CD14-positive monocyte (primary cell): ENCODE measurements at regions not wholly inside any gene's neighbourhood (a gene's known extent, or its start where the extent isn't known, plus 50 kb on each side); places are given as distances from the start of the nearest gene placed in this dataset.

Source experiments
- DNase-seq, 3 donors: peaks; one replicate each; pipeline ENCODE4 v3.0.0-alpha.2; 2011 to 2022
- H2AFZ ChIP-seq: 2 replicates; pipeline ENCODE4 v1.6.0; 2012; ENCODE audit warnings: mild to moderate bottlenecking, low read depth, low read length, inconsistent platforms; ENCODE audit not compliant: insufficient read depth, poor library complexity, severe bottlenecking
- H3K27ac ChIP-seq, 2 donors: 1 replicate in 1 of 2; 2 replicates in 1 of 2; pipeline ENCODE4 v1.5.1; 2012 to 2013; ENCODE audit warnings: low read length in 2 of 2, control low read depth in 1 of 2, inconsistent platforms in 1 of 2, low read depth in 1 of 2, mild to moderate bottlenecking in 1 of 2
- H3K27me3 ChIP-seq, 2 donors: one replicate each; pipeline versions ENCODE4 v1.6.0 to v1.6.1; 2011 to 2013; ENCODE audit warnings: low read length in 2 of 2; ENCODE audit not compliant: control insufficient read depth in 2 of 2, insufficient read depth in 2 of 2
- H3K36me3 ChIP-seq, 2 donors: replicated peaks in 1 of 2; 1 replicate in 1 of 2; 2 replicates in 1 of 2; pipeline versions ENCODE4 v1.5.1 to v1.6.1; 2012 to 2013; ENCODE audit warnings: low read length in 2 of 2, control low read depth in 1 of 2, inconsistent platforms in 1 of 2, mild to moderate bottlenecking in 1 of 2; ENCODE audit not compliant: insufficient read depth in 2 of 2, control insufficient read depth in 1 of 2
- H3K4me1 ChIP-seq, 2 donors: 1 replicate in 1 of 2; 2 replicates in 1 of 2; pipeline versions ENCODE4 v1.5.1 to v1.6.1; 2012 to 2013; ENCODE audit warnings: low read length in 2 of 2, control low read depth in 1 of 2, inconsistent platforms in 1 of 2, mild to moderate bottlenecking in 1 of 2, moderate library complexity in 1 of 2; ENCODE audit not compliant: insufficient read depth in 2 of 2, control insufficient read depth in 1 of 2
- H3K4me2 ChIP-seq: replicated peaks from 2 replicates; pipeline ENCODE3; 2012; ENCODE audit warnings: low read length, moderate library complexity, mild to moderate bottlenecking; ENCODE audit not compliant: poor library complexity, severe bottlenecking; ENCODE audit errors: extremely low read depth
- H3K4me3 ChIP-seq, 3 experiments: fragments of 200-600 bp in 1 of 3; sonication (generic) in 1 of 3; replicated peaks in 1 of 3; 1 replicate in 2 of 3; 2 replicates in 1 of 3; pipeline ENCODE4 v1.5.1; 2011 to 2013; ENCODE audit warnings: low read length in 3 of 3, mild to moderate bottlenecking in 3 of 3, control low read depth in 2 of 3, low read depth in 2 of 3, inconsistent platforms in 1 of 3, moderate library complexity in 1 of 3
- H3K79me2 ChIP-seq: 2 replicates; pipeline ENCODE4 v1.6.0; 2012; ENCODE audit warnings: mild to moderate bottlenecking, control low read depth, inconsistent platforms, low read length, moderate library complexity; ENCODE audit not compliant: insufficient read depth
- H3K9ac ChIP-seq: 2 replicates; pipeline ENCODE4 v1.6.0; 2017; ENCODE audit warnings: low read length, mild to moderate bottlenecking; ENCODE audit not compliant: insufficient read depth, poor library complexity, severe bottlenecking
- H3K9me3 ChIP-seq, 2 donors: replicated peaks in 1 of 2; 1 replicate in 1 of 2; 2 replicates in 1 of 2; pipeline versions ENCODE4 v1.5.1 to v1.6.1; 2012 to 2013; ENCODE audit warnings: low read length in 2 of 2, control low read depth in 1 of 2; ENCODE audit not compliant: control insufficient read depth in 1 of 2, insufficient read depth in 1 of 2
- H4K20me1 ChIP-seq: 2 replicates; pipeline ENCODE4 v1.6.0; 2012; ENCODE audit warnings: mild to moderate bottlenecking, low read length, control low read depth, moderate library complexity; ENCODE audit not compliant: insufficient read depth
- H3K27ac Mint-ChIP-seq, 7 donors: one replicate each; pipeline ENCODE4 v1.8.0; 2020; ENCODE audit warnings: mild to moderate bottlenecking in 7 of 7, mixed read lengths in 7 of 7, moderate library complexity in 6 of 7, inconsistent platforms in 2 of 7
- H3K27me3 Mint-ChIP-seq, 3 donors: one replicate each; pipeline ENCODE4 v1.8.0; 2021 to 2022; ENCODE audit warnings: low read depth in 3 of 3, mild to moderate bottlenecking in 3 of 3, mixed read lengths in 3 of 3, moderate library complexity in 3 of 3, inconsistent platforms in 1 of 3
- H3K36me3 Mint-ChIP-seq, 2 donors: one replicate each; pipeline ENCODE4 v1.8.0; 2020; ENCODE audit warnings: mixed read lengths in 2 of 2, inconsistent platforms in 1 of 2, mild to moderate bottlenecking in 1 of 2
- H3K4me1 Mint-ChIP-seq: one replicate; pipeline ENCODE4 v1.8.0; 2020; ENCODE audit warnings: mild to moderate bottlenecking, mixed read lengths
- H3K4me3 Mint-ChIP-seq, 2 donors: one replicate each; pipeline ENCODE4 v1.8.0; 2020; ENCODE audit warnings: mild to moderate bottlenecking in 2 of 2, mixed read lengths in 2 of 2, moderate library complexity in 1 of 2
- H3K9me3 Mint-ChIP-seq, 7 donors: one replicate each; pipeline ENCODE4 v1.8.0; 2020 to 2022; ENCODE audit warnings: mixed read lengths in 7 of 7, mild to moderate bottlenecking in 6 of 7, moderate library complexity in 6 of 7, inconsistent platforms in 2 of 7
- WGBS: methylation state at CpG from one replicate; pipeline ENCODE4 v1.1.5; 2013; ENCODE audit warnings: missing lambda C conversion rate; ENCODE audit not compliant: insufficient coverage; 5-methylcytosine and 5-hydroxymethylcytosine counted together
- intact Hi-C, 2 donors: fragments of 100-400 bp; cut with micrococcal nuclease; formaldehyde crosslinking; loops; one replicate each; pipeline versions ENCODE4 v1.15.0 to v1.15.1; 2023
- TF ChIP-seq, protein P1 (sequence below): fragments of 200-600 bp; IDR thresholded peaks from one replicate; pipeline ENCODE4 v1.8.0; 2022; ENCODE audit warnings: antibody characterized with exemption, mild to moderate bottlenecking

DNA sequence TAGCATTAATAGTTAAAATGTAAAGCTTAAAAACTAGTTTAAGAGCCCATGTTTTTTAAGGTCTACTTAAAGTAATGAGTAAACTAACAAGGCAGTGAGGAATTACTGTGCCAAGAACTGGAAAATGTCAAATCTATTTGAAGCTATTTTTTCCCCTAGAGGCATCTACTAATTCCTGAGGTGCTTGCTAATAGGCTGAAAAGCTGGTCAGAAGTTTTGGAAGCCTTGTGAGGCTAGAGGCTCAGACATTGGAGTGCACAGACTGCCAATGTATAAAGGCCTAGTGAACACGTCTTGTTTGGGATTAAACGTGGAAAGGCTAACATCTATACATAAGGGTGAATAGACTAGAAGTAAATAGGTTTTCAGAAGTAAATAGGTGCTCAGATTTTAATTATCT is 136.5 kb upstream of the C11orf87 start:
- H3K9ac ChIP-seq = no peak overlapping the region
- peaks cover 14 to 15% of the 10 kb centered on the region in 2 donors for H3K9me3 ChIP-seq
- peaks cover 0 to 3% (median 1%) of the 10 kb centered on the region in 3 donors for H3K27me3 Mint-ChIP-seq
- no peak for DNase-seq
- WGBS = no CpG with 5 or more reads among the region's 2 CpGs
- TF ChIP-seq, protein P1, sequence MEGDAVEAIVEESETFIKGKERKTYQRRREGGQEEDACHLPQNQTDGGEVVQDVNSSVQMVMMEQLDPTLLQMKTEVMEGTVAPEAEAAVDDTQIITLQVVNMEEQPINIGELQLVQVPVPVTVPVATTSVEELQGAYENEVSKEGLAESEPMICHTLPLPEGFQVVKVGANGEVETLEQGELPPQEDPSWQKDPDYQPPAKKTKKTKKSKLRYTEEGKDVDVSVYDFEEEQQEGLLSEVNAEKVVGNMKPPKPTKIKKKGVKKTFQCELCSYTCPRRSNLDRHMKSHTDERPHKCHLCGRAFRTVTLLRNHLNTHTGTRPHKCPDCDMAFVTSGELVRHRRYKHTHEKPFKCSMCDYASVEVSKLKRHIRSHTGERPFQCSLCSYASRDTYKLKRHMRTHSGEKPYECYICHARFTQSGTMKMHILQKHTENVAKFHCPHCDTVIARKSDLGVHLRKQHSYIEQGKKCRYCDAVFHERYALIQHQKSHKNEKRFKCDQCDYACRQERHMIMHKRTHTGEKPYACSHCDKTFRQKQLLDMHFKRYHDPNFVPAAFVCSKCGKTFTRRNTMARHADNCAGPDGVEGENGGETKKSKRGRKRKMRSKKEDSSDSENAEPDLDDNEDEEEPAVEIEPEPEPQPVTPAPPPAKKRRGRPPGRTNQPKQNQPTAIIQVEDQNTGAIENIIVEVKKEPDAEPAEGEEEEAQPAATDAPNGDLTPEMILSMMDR = no peak
- no peak overlapping the region for H3K4me2 ChIP-seq
- H3K79me2 ChIP-seq = no peaks in the 10 kb centered on the region
- H2AFZ ChIP-seq = no peak overlapping the region
- no peak overlapping the region for H3K27ac Mint-ChIP-seq
- no peaks in the 10 kb centered on the region for H3K36me3 Mint-ChIP-seq
- no peaks in the 10 kb centered on the region for H3K4me1 ChIP-seq
- intact Hi-C loops = no loop called here
- H3K27ac ChIP-seq = no peak overlapping the region
- H4K20me1 ChIP-seq = no peaks in the 10 kb centered on the region
- H3K4me3 Mint-ChIP-seq = no peak overlapping the region
- no peaks in the 10 kb centered on the region for H3K36me3 ChIP-seq
- no peaks in the 10 kb centered on the region for H3K4me1 Mint-ChIP-seq
- H3K27me3 ChIP-seq = no peaks in the 10 kb centered on the region
- peaks cover 3 to 14% (median 10%) of the 10 kb centered on the region in 7 donors for H3K9me3 Mint-ChIP-seq
- no peak overlapping the region for H3K4me3 ChIP-seq

DNA sequence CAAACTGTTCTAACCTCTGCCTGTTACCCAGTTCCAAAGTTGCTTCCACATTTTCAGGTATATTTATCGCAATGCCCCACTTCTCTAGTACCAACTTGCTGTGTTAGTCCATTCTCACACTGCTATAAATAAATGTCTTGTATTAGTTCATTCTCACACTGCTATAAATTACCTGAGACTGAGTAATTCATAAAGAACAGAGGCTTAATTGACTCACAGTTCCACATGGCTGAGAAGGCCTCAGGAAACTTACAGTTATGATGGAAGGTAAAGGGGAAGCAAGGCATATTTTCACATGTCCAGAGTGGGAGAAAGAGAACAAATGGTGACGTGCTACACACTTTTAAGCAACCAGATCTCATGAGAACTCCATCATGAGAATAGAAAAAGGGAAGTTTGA is 130.4 kb upstream of the C11orf87 start:
- Histone ChIP-seq H3K79me2 (no peaks in the 10 kb centered on the region), H3K4me2 (no peak overlapping the region), H3K9me3 (peaks cover 5 to 7% of the 10 kb centered on the region in 2 donors), H3K4me1 (no peaks in the 10 kb centered on the region), H2AFZ (no peak overlapping the region), H3K27me3 (no peaks in the 10 kb centered on the region), H3K9ac (no peak overlapping the region), H4K20me1 (no peaks in the 10 kb centered on the region), H3K27ac (no peak overlapping the region), H3K36me3 (no peaks in the 10 kb centered on the region), H3K4me3 (no peak overlapping the region)
- peaks cover 0 to 8% (median 3%) of the 10 kb centered on the region in 7 donors for H3K9me3 Mint-ChIP-seq
- peaks cover 0 to 2% (median 0%) of the 10 kb centered on the region in 3 donors for H3K27me3 Mint-ChIP-seq
- H3K27ac Mint-ChIP-seq = no peak overlapping the region
- intact Hi-C loops = no loop called here
- WGBS = no CpG with 5 or more reads among the region's 2 CpGs
- H3K4me3 Mint-ChIP-seq = no peak overlapping the region
- DNase-seq = no peak
- no peaks in the 10 kb centered on the region for H3K36me3 Mint-ChIP-seq
- TF ChIP-seq, protein P1 = no peak
- no peaks in the 10 kb centered on the region for H3K4me1 Mint-ChIP-seq
